SW 1271 (cell line): ENCODE measurements at regions not wholly inside any gene's neighbourhood (a gene's known extent, or its start where the extent isn't known, plus 50 kb on each side); places are given as distances from the start of the nearest gene placed in this dataset.

Source experiments
- DNase-seq, 2 experiments: peaks; one replicate each; lab custom pipeline; 2025; lab: John Stamatoyannopoulos, UW

DNA sequence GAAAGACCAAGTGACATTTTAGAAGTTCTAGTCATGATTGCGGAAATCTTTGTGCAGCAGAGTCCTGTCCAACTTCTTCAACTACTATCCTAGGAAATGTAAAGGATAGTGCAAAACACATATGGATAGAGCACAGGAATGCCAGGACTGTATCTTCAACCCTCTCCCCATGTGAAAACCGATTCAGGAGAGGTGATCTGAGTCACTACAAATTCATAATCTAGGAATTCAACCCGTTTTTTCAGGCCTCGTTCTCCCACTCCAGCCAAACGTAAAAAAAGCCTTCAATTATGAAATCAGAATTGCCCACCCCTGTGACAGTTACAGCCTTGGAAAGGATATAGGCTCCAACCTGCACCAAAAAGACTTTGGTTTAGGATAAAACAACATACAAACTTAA is 52.9 kb upstream of the RGS1 start:
- no peak for DNase-seq

DNA sequence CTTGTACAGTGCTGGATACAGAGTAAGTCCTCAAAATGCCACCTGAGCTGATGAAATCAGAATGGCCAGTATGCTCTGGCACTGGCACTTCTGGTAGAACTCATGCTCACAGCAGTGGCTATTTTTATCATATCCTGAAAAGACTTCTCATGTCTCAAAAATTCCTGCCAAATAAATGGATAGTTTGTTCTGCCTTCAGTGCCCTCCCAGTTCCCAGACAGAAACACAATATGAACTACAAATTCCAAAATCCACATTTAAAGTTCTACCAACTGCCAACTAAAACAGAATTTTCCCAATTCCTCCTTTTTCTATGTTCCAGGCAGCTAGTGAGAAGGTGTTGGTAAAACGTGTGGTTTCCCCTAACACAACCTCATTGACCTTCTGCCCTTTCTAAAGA is 51.4 kb upstream of the RGS1 start:
- no peak for DNase-seq
